GM23338 (cell line): ENCODE measurements at regions not wholly inside any gene's neighbourhood (a gene's known extent, or its start where the extent isn't known, plus 50 kb on each side); places are given as distances from the start of the nearest gene placed in this dataset.
"Not testable (repeated sequence)": the region's sequence is repeated elsewhere in the genome, so short reads cannot be mapped to it uniquely, and the experiment has no call there.

Experiments used
- CREB1 ChIP-seq: fragments of 250-450 bp; sonication (Bioruptor Pico); IDR thresholded peaks from 2 replicates; pipeline ENCODE4 v1.5.0; 2020; ENCODE audit warnings: low read depth, mild to moderate bottlenecking, moderate library complexity
- CTCF ChIP-seq, 2 experiments: fragments of 200-600 bp in 1 of 2; sonication (generic) in 1 of 2; conservative IDR thresholded peaks; 2 replicates each; pipeline versions ENCODE4 v1.5.1 to v1.6.1; 2016 to 2017; ENCODE audit warnings: antibody characterized with exemption in 2 of 2, low read depth in 2 of 2, mild to moderate bottlenecking in 2 of 2, moderate library complexity in 1 of 2
- EZH2 ChIP-seq: fragments of 200-600 bp; sonication (generic); IDR thresholded peaks from one replicate; pipeline ENCODE4 v1.8.0; 2017; ENCODE audit warnings: antibody characterized with exemption, mild to moderate bottlenecking, low read depth; ENCODE audit not compliant: unreplicated experiment
- EZH2phosphoT487 ChIP-seq: fragments of 200-600 bp; sonication (generic); IDR thresholded peaks from one replicate; pipeline ENCODE4 v1.8.1; 2018; ENCODE audit warnings: antibody characterized with exemption; ENCODE audit not compliant: unreplicated experiment
- JUNB ChIP-seq: IDR thresholded peaks from one replicate; pipeline ENCODE4 v1.6.1; 2016; ENCODE audit warnings: antibody characterized with exemption; ENCODE audit not compliant: unreplicated experiment
- POLR2AphosphoS5 ChIP-seq: IDR thresholded peaks from 2 replicates; pipeline ENCODE4 v1.6.1; 2016; ENCODE audit warnings: antibody characterized with exemption, low read depth
- REST ChIP-seq: IDR thresholded peaks from one replicate; pipeline ENCODE4 v1.6.1; 2018; ENCODE audit warnings: antibody characterized with exemption; ENCODE audit not compliant: unreplicated experiment
- STAT1 ChIP-seq: IDR thresholded peaks from one replicate; pipeline ENCODE4 v1.6.1; 2016; ENCODE audit warnings: antibody characterized with exemption; ENCODE audit not compliant: unreplicated experiment
- ZNF114 ChIP-seq: fragments of 250-450 bp; sonication (Bioruptor Pico); IDR thresholded peaks from 2 replicates; pipeline ENCODE4 v1.5.0; 2020; ENCODE audit warnings: mild to moderate bottlenecking, moderate library complexity
- ZNF462 ChIP-seq: fragments of 250-450 bp; sonication (Bioruptor Pico); IDR thresholded peaks from 2 replicates; pipeline ENCODE4 v1.5.0; 2020; ENCODE audit warnings: mild to moderate bottlenecking, moderate library complexity
- TF ChIP-seq, protein P1 (sequence below): IDR thresholded peaks from 2 replicates; pipeline ENCODE4 v1.6.1; 2016; ENCODE audit warnings: antibody characterized with exemption

GRCh38 chr3:36187197-36187596, 193.1 kb upstream of the STAC start:
- TF ChIP-seq POLR2AphosphoS5; CTCF (conservative IDR thresholded peaks at IDR 0.05; ENCODE audit: low read depth in 2 of 2); STAT1; EZH2; REST; CREB1 (CRISPR knock-in tag); JUNB; ZNF114; EZH2phosphoT487; ZNF462 (CRISPR knock-in tag): not testable (repeated sequence)
- TF ChIP-seq, protein P1, sequence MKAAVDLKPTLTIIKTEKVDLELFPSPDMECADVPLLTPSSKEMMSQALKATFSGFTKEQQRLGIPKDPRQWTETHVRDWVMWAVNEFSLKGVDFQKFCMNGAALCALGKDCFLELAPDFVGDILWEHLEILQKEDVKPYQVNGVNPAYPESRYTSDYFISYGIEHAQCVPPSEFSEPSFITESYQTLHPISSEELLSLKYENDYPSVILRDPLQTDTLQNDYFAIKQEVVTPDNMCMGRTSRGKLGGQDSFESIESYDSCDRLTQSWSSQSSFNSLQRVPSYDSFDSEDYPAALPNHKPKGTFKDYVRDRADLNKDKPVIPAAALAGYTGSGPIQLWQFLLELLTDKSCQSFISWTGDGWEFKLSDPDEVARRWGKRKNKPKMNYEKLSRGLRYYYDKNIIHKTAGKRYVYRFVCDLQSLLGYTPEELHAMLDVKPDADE, result not testable (repeated sequence)
